ENCODE measurements at regions not wholly inside any gene's neighbourhood (a gene's known extent, or its start where the extent isn't known, plus 50 kb on each side); places are given as distances from the start of the nearest gene placed in this dataset.

DNA sequence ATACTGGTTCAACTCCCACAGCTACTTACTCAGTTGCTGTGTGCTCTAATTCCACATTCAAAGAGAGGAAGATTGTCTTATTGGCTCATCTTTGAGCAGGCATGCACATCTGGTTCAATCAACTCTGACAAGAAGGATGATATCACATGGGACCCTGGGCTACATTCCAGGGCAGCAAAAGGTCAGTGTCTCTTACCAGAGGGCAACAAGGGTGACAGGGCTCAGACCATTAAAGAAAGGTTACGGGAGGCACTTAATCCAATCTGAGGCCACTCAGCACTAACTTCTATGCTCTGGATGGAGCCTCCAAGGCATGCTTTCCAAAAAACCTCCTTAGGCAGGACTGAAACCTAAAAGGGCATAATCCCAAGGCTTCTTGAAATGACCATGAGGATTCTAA lies 549.4 kb upstream of the API5 start:
- WGBS = 90% methylated on average over 1 of the region's 1 CpG
- Histone ChIP-seq H3K4me3 (no peak overlapping the region), H3K9me3 (no peaks in the 10 kb centered on the region)

DNA sequence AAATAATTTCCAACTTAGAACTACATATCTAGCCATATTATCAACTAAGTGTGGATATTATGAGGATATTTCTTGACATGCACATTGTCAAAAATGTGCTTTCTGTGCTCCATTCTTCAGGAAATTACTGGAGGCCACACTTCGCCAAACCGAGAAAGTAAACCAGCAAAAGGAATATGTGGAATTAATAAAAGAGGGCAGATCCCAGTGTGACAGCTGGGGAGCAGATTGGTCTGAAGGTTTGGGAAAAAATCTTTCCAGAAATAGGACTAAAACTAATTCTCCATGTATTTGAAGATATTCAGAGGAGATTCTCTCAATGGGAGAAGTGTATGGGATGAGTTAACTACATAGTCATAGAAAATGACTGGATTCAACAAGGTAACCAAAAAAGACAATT lies 546.9 kb upstream of the API5 start:
- 92% methylated on average over 2 of the region's 2 CpGs for WGBS
- no peaks in the 10 kb centered on the region for H3K9me3 ChIP-seq
- H3K4me3 ChIP-seq = no peak overlapping the region
- no peaks in the 10 kb centered on the region for H3K4me1 ChIP-seq
- no peak overlapping the region for H3K27ac ChIP-seq
- H3K36me3 ChIP-seq = no peaks in the 10 kb centered on the region
- no peaks in the 10 kb centered on the region for H3K27me3 ChIP-seq
- TF ChIP-seq POLR2A (IDR thresholded peaks at IDR 0.05) (no peak), POLR2AphosphoS5 (IDR thresholded peaks at IDR 0.05) (no peak), EP300 (IDR thresholded peaks at IDR 0.05) (no peak)
- TF ChIP-seq, protein P1, sequence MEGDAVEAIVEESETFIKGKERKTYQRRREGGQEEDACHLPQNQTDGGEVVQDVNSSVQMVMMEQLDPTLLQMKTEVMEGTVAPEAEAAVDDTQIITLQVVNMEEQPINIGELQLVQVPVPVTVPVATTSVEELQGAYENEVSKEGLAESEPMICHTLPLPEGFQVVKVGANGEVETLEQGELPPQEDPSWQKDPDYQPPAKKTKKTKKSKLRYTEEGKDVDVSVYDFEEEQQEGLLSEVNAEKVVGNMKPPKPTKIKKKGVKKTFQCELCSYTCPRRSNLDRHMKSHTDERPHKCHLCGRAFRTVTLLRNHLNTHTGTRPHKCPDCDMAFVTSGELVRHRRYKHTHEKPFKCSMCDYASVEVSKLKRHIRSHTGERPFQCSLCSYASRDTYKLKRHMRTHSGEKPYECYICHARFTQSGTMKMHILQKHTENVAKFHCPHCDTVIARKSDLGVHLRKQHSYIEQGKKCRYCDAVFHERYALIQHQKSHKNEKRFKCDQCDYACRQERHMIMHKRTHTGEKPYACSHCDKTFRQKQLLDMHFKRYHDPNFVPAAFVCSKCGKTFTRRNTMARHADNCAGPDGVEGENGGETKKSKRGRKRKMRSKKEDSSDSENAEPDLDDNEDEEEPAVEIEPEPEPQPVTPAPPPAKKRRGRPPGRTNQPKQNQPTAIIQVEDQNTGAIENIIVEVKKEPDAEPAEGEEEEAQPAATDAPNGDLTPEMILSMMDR (IDR thresholded peaks at IDR 0.05) = no peak
- DNase-seq (ENCODE audit: low spot score in 2 of 2) = no peak

More for the DNA sequence above, 549.4 kb upstream of the API5 start:
- Histone ChIP-seq H3K4me1 (no peaks in the 10 kb centered on the region), H3K27me3 (no peaks in the 10 kb centered on the region), H3K36me3 (no peaks in the 10 kb centered on the region), H3K27ac (no peak overlapping the region)
- no peak for TF ChIP-seq POLR2AphosphoS5 (IDR thresholded peaks at IDR 0.05)
- TF ChIP-seq, protein P1 (IDR thresholded peaks at IDR 0.05) = no peak
- no peak for DNase-seq (ENCODE audit: low spot score in 2 of 2)

DNA sequence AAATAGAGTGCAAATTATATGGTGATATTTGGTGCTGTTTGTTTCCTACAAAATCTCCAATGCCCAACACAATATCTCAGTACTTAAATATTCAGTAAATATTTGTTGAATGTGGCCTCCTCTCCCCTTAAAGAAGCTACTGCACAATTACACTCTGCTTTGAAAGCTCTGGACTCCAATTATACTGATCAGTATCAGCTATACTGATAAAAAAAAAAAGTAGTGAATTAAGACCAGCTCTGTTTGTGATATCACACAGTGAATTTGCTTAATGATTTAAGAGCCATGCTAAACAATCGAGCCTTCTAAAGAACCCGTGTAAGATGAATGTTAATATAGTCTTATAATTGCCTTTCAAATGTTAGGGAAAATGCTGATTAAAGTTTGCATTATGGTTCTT lies 543.2 kb upstream of the API5 start:
- Histone ChIP-seq H3K27ac (no peak overlapping the region), H3K9me3 (no peaks in the 10 kb centered on the region), H3K4me3 (no peak overlapping the region), H3K27me3 (no peaks in the 10 kb centered on the region), H3K36me3 (no peaks in the 10 kb centered on the region), H3K4me1 (no peaks in the 10 kb centered on the region)
- no peak for DNase-seq (ENCODE audit: low spot score in 2 of 2)
- TF ChIP-seq, protein P1 (IDR thresholded peaks at IDR 0.05) = no peak
- TF ChIP-seq POLR2A (IDR thresholded peaks at IDR 0.05) (no peak), EP300 (IDR thresholded peaks at IDR 0.05) (no peak), POLR2AphosphoS5 (IDR thresholded peaks at IDR 0.05) (no peak)
- WGBS = 88% methylated on average over 2 of the region's 2 CpGs

DNA sequence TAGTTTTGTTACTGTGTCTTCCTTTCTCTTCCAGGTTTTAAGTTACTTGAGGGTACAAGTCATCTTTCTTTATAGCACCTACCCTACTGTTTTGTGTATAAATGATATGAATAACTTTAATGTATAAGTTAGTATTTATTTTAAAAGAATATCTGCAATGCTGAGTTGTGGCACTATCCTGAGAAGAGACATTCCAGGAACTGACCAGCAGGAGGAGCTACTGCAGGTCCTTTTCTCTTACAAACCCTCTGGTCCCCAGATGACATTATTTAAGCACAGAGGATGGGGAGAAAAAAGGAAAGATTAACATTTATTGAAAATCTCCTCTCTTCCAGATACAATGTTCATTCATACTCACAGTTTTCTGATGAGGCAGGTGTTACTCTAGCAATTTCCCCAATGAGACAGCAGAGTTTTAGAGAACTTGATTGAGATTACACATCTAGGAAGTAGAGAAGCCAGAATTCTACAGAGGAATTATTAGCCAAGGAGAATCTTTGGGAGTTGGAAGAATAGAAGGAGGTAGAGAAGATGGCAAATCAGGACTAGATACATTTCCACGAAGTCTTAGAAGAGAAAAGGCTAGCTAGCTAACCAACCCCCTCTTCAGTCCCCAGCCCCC lies 541.2 kb upstream of the API5 start:
- Histone ChIP-seq H3K4me3 (no peak overlapping the region), H3K27me3 (no peaks in the 10 kb centered on the region), H3K27ac (no peak overlapping the region), H3K9me3 (no peaks in the 10 kb centered on the region), H3K36me3 (no peaks in the 10 kb centered on the region), H3K4me1 (no peaks in the 10 kb centered on the region)
- 57% methylated on average over 1 of the region's 1 CpG for WGBS
- TF ChIP-seq, protein P1 (IDR thresholded peaks at IDR 0.05) = peak; percentile 18 to 54
- TF ChIP-seq POLR2AphosphoS5 (IDR thresholded peaks at IDR 0.05) = no peak
- no peak for DNase-seq (ENCODE audit: low spot score in 2 of 2)

DNA sequence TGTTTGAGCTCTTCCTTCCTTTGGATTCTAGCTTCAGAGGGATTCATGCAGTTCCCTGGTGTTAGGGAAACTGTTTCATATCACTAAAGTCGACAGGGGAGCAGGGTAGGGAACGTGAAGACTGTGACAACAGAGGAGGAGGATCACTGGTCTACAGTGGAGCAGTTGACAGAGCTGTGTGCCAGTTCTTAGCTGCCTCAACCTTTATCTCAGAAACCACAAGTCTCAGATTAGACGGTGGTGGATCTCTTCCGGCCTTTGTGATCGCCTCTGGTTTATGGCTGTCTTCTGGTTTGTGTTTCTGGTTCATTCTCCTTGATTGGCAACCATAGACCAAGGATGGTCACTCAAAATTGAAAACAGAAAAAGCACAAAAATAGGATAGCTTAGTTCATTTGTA lies 538.9 kb upstream of the API5 start:
- DNase-seq (ENCODE audit: low spot score in 2 of 2) = no peak
- TF ChIP-seq POLR2AphosphoS5 (IDR thresholded peaks at IDR 0.05) (no peak), POLR2A (IDR thresholded peaks at IDR 0.05) (no peak), EP300 (IDR thresholded peaks at IDR 0.05) (no peak)
- TF ChIP-seq, protein P1 (IDR thresholded peaks at IDR 0.05) = no peak
- Histone ChIP-seq H3K4me1 (no peaks in the 10 kb centered on the region), H3K27ac (no peak overlapping the region), H3K27me3 (no peaks in the 10 kb centered on the region), H3K4me3 (no peak overlapping the region), H3K36me3 (no peaks in the 10 kb centered on the region), H3K9me3 (no peaks in the 10 kb centered on the region)
- 49% methylated on average over 5 of the region's 5 CpGs for WGBS

Data from suprapubic skin (tissue), 4 donors.